Activated effector memory CD4-positive, alpha-beta T cell treated with Interleukin-2 at 50 U/mL for 16 hours (primary cell): ENCODE measurements at regions not wholly inside any gene's neighbourhood (a gene's known extent, or its start where the extent isn't known, plus 50 kb on each side); places are given as distances from the start of the nearest gene placed in this dataset.

Experiments used
- DNase-seq: peaks from one replicate; pipeline ENCODE4 v3.0.0-alpha.2; 2020

GRCh38 chr2:176471949-176472348, 202.7 kb downstream of the MTX2 start:
- DNase-seq, result no peak

DNA sequence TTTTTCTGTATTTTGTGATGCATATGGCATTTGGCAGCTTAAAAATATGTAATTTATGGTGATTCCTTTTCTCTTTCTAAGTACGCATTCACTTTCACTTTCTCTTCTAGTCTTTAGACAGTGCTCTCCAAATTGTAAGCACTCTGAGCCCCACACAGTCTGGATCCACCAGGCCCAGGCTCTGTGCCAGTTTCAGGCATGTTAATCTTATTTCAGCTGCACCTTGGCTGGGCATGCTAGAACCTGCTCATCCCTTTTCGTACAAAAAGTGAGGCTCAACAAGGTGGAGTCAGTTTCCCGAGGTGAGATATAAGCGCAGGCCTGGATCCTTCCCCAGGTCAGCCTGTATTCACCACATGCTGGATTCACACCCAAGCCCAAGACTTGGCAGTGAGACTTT, 203.9 kb downstream of the MTX2 start:
- no peak for DNase-seq

DNA sequence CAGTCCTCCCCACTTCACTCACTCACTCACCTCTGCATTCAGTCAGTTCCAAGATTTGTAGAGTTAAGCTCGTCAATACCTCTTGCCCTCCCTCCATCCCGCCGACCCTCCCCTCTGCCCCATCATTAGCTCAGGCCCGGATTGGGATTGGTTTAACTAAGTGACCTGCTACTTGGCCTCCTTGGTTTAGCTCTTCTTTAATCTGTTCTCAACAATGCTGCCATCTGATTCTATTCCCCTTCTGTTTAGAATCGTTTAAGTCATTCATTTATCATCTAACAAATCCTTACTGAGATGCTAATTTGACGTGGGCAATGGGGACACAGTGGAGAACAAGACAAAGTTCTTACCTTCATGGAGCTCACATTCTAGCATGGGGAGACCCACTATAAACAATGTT, 204.6 kb downstream of the MTX2 start:
- no peak for DNase-seq

- DNase-seq, result no peak
Measured at GRCh38 chr2:176477336-176477735, 208.1 kb downstream of the MTX2 start.

- DNase-seq, result no peak
Measured at GRCh38 chr2:176479961-176480360, 210.7 kb downstream of the MTX2 start.

DNA sequence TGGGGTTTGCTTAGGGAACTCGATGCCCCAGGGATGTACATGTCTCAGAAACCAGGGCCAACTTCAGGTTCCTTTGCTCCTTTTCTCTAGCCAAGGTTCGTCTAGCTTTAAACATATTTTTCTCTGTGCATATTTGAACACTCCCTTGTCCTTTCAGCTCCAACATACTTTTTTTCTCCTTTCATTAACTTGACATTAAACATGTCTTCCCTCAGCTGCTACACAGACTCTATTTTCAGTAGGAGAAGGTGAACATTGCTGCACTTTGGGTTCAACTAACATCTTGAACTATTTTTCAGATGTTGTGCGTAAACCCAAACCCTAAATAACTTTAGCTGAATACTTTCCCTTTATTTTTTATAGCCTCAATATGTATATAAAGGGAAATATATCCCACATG, 212.9 kb downstream of the MTX2 start:
- no peak for DNase-seq

DNA sequence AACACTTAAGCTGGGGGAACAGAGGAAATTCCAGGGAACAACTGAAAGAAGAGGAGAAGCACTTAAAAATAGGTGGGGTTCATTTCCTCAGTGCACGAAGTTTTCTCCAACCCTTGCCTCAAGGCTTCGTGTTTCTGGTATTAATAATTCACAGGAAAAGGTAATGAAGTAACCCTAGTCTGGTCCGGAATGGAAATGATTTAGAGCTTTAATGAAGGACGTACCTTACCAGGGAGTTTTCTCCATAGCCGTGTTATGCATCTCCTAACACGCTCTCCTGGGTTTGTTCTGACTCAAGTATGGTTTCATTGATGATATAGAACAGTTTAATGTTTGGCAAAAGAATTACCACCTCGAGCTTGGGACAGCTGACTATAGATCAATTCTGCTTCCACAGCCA, 214.2 kb downstream of the MTX2 start:
- DNase-seq, result no peak

GRCh38 chr2:176483901-176484568, 214.8 kb downstream of the MTX2 start:
- no peak for DNase-seq

GRCh38 chr2:176484838-176485237, 215.6 kb downstream of the MTX2 start:
- no peak for DNase-seq

DNA sequence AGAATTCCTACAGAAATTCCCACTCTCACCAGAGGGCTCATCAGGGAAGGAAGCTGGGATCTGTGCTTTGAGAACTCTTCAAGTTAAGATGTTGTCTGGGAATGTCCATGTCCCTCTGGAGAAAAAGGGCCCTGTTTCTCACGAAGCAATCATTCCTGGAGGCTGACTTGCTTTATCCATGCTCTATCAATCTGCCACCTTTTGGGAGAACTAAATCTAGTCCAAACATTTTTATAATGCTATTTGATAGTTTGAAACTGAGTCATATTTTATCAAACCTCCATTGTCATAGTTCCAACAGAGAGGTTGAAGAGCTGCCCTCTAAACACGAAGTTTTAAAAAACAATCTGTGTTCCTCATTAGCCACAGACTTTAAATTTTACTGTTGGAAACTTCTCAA, 219.2 kb downstream of the MTX2 start:
- no peak for DNase-seq

DNA sequence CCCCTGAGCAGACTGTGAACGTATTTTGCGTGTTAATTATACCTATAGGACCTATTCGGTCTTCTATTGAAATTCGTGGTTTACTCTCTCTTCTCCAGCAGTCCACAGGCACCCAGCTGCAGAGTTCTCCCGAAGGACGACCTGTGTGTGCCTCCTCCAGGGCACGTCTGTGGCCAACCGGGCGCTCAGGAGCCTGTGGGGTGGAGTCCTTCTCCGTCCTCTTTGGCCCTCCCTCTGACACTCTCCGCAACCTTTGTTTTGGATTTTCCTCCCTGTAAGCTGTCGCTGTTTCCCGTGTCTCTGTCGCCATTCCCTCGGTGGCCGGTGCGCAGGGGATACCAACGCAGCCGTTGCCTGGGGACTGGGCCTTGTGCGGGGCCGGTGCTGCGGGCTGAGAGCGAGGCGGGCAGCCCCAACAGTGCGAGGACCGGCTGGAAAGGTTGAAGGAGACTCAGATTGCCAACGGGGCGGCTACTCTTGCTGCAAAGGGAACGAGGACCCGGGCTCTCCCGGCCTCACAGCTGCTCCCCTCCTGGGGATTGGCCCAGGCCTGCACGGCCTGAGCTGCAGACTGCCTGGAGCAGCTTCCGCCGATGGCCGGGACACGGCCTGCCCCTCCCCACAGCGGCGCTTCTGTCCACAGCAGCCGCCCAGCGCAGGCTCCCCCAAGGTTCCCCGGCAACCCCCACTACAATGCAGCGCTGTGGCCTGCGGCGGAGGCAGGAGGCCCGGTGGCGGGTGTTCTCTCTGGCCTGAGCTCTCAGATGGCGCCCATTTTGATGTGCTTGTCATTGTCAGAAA, 221.0 kb downstream of the MTX2 start:
- no peak for DNase-seq

DNA sequence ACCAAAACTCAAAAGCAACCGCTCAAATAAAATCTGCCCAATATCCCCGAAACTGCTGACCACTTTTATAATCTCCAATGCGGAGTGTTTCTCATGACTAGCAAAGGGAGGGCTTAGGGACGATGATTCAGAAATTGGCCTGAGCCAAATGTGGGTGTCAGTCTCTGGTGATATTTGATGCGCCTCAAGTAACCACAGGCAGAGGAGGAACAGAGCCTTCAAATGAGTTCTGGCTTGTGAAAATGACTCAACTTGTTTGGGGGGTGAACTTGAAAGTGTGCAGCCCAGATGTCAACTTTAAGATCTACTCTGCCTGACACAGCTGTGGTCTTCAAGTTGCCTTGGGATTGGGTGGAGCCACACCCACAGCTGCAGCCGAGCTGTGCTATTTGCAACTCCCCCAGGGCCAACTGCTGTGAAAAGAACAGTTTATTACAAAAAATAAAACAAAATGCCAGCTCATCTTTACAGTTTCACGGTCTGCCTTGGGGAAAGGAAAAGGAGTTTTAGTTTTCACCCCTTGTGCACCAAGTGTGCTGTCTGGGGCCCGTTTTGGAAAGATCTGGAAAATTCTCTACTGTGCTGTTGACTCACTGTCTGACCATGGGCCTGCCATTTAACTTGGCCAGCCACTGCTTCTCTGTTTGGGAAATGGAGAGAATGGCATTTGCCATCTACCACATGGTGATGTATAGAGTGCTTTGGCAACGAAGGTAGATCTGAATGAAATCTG, 222.1 kb downstream of the MTX2 start:
- no peak for DNase-seq

GRCh38 chr2:176492583-176492982, 223.3 kb downstream of the MTX2 start:
- no peak for DNase-seq

GRCh38 chr2:176493226-176493825, 224.1 kb downstream of the MTX2 start:
- DNase-seq, result no peak

DNA sequence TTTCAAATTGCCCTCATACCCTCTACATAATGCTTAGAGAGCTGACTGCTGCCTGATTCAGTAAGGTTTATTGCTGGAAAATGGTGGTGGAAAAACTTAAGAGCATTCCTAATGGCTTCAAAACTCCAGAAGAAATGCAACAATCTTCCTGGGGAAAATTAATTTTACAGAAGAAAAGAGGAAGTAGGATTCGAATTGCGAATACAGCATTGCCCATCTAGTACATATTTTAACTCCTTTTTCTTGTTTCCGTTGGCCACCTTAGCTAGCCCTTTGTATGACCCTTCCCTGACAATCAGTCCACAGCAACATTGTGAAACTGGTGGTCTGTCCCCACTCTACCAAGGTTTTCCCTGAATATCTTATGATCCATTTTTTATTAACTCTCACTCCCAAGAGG, 224.7 kb downstream of the MTX2 start:
- DNase-seq, result no peak

DNA sequence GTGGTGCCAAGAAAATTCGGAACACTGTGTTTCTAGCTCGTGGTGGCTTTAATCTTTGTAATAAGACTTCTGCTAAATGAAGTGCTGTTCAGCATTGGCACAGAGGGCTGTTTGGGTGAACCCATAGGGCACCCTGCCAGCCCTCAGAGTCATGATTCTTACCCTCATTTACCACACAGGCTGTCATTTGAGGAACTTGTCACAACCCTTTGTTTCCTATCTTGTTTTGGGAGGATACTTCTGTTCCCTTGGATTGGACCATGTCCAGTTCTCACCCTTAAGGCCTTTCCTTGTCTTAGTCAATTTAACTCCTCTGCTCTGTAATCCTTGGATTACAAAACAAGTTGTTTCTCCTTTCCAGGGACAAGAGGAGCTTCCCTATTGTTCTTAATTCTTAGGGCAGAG, 225.7 kb downstream of the MTX2 start:
- no peak for DNase-seq

DNA sequence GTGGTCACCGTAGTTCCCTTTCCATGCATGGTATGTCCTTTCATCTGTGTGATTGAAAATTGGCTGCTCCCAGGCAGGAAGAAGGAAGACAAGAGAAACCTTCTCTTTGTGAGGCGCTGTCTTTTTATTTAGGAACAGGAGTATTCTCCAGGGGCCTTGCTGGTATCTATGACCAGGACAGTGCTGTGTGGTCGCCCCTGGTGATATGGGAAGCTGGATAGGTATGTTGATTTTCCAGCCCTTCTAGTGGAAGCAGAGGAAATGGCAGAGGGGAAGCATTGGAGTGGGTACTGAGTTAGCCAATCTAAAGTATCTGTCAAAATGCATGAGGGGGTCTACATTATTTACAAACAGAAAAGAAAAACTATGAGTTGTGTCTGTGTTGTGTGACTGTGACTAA, 226.6 kb downstream of the MTX2 start:
- DNase-seq, result no peak

- DNase-seq, result no peak
Measured at GRCh38 chr2:176496761-176497160, 227.5 kb downstream of the MTX2 start.

- no peak for DNase-seq
Measured at GRCh38 chr2:176500901-176501300, 231.7 kb downstream of the MTX2 start.

DNA sequence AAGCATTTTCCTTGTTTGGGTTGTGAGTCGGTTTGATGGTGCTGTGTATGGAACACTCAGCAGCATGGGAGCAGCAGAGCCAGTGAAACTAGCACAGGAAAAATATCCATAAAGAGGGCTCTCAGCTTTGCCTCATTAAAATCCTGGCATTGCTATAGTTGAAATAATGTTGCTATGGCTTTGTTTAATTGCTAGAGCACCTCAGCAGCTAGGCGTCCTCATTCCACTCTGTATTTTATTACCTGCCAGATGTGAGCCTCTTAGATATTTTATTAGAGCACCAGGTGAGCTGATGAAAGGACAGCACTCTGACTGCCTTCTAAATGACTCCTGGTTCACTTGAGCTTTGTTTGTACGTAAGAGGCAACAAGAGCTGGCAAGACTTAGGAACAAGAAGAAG, 232.4 kb downstream of the MTX2 start:
- no peak for DNase-seq

DNA sequence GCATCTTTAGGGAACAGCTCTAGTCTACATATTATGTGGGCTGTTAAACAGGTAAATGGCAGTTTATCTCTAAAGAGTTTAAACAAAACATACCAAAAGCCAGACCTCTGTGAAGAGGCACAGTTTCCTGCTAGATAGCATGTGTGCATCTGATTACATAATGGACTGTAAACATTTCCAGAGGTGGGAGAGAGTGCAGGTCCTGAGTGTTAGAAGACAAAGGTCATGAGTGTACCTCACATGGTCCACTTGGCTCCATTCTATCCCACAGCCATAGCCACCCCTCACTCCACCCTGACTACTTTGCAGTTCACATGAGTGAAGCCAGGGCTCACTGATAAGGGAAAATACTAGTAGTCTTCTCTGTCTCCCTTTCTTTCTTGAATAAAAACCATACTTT, 233.4 kb downstream of the MTX2 start:
- DNase-seq, result no peak

- no peak for DNase-seq
Measured at GRCh38 chr2:176503776-176504175, 234.5 kb downstream of the MTX2 start.

- no peak for DNase-seq
Measured at GRCh38 chr2:176504440-176504839, 235.2 kb downstream of the MTX2 start.

- no peak for DNase-seq
Measured at GRCh38 chr2:176507786-176508185, 238.5 kb downstream of the MTX2 start.
